Activated CD4-positive, CD25-positive, alpha-beta regulatory T cell treated with anti-CD3 and anti-CD28 coated beads, Interleukin-2, amount 50 U/mL, for 24 hours (primary cell): ENCODE measurements at regions not wholly inside any gene's neighbourhood (a gene's known extent, or its start where the extent isn't known, plus 50 kb on each side); places are given as distances from the start of the nearest gene placed in this dataset.
"Not testable (repeated sequence)": the region's sequence is repeated elsewhere in the genome, so short reads cannot be mapped to it uniquely, and the experiment has no call there.

Experiments used
- ATAC-seq, 2 donors: fragments of 150-1000 bp; cut with Tn5 transposase; one replicate each; pipeline ENCODE4 v1.10.0; 2021; ENCODE audit warnings: mild to moderate bottlenecking in 1 of 2, moderate library complexity in 1 of 2

DNA sequence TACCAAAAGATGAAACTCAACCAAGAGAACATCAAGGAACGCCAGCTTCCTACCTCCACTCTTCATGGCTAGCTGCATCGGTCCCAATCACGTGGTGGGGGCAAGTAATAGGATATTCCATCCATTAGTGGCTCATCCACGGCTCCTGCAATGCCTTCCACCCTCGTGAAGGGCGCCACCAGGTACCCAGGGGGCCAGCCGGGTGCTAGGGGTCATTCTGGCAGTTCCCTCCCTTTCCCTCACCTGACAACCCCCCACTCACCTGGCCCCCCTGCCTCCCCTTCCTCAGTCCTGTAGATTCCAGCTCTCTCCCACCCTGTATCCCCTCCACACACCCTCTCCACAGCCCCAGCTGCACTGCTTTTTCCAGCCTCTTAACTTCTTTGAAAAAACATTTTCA, 161.9 kb downstream of the URI1 start:
- ATAC-seq: no peak

DNA sequence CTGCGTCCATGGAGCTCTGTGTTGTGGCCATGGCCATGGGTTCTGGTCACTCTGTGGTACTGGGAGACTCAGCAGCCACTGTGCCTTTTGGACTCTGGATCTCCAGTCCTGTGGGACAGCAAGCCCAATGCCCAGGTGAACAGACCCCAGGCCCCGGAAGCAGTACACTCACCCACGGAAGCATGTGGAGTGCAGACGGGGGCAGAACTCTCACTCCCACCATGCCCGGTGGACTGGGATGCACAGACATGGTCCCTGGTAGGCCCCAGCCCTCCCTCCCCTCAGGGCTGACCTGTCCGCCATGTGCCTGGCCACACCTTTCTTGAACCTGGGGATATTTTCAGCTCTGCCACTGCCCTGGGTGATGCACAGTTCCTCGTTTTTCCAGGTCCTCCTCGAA, 163.3 kb downstream of the URI1 start:
- no peak for ATAC-seq

GRCh38 chr19:30105727-30106126, 163.7 kb downstream of the URI1 start:
- no peak for ATAC-seq

GRCh38 chr19:30106417-30107095, 164.5 kb downstream of the URI1 start:
- ATAC-seq: no peak

GRCh38 chr19:30107251-30107650, 165.2 kb downstream of the URI1 start:
- no peak for ATAC-seq

- ATAC-seq: no peak
Observed at GRCh38 chr19:30109565-30109964, 167.5 kb downstream of the URI1 start.

GRCh38 chr19:30111021-30111855, 169.2 kb downstream of the URI1 start:
- no peak for ATAC-seq

DNA sequence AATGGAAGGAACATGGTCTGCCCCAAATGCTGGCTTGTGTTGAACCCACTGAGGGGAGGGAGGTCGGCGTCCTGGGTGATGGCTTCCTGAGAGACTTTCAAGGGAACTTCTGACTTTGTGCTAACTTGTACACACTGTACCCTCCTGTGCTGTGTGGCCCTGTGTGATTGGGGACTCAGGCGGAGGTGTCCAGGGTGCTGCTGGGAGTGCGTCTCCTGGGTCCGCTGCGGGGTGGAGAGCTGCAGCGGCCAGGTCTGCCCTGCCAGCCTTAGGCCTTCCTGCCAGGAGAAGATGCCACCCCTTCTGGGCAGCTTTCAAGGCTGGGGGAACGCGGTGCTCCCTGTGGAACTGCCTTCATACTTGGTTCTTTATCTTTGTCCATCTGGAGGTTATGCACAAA, 170.1 kb downstream of the URI1 start:
- no peak for ATAC-seq

GRCh38 chr19:30112666-30113065, 170.6 kb downstream of the URI1 start:
- ATAC-seq: no peak

DNA sequence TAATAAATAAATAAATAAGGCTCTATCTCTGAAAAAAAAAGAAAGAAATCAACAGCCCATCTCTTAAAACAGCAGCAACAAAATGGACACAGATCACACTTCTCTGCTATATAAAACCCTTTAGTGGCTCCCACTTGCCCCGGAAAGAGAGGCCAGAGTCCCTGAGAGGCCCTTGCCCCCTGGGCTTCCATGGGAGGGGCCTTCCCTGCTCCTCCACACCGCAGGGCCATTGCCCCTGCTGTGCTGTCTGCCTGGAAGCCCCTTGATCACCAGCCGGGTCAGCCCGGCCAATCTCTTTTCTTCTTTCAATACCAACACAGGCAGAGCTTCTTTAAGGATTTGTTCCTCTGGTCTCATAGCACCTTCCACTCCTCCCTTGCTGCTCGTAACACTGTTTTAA, 171.1 kb downstream of the URI1 start:
- no peak for ATAC-seq

- ATAC-seq: not testable (repeated sequence)
Observed at GRCh38 chr19:30114095-30114494, 172.1 kb downstream of the URI1 start.

DNA sequence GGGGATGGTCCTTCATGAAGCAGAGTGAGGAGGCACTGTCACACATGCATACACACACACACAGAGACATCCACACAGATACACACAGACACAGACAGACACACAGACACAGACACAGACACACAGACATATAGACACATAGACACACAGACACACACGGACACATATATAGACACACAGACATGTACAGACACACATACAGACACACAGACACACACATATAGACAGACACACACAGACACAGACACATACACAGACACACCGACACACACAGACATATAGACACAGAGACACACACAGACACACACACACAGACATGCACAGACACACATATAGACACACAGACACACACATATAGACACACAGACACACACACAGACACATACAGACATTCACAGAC, 173.9 kb downstream of the URI1 start:
- no peak for ATAC-seq

GRCh38 chr19:30116530-30116929, 174.5 kb downstream of the URI1 start:
- ATAC-seq: no peak

- no peak for ATAC-seq
Observed at GRCh38 chr19:30116984-30117555, 175.0 kb downstream of the URI1 start.

- no peak for ATAC-seq
Observed at GRCh38 chr19:30117636-30118145, 175.7 kb downstream of the URI1 start.

- no peak for ATAC-seq
Observed at GRCh38 chr19:30118221-30118620, 176.2 kb downstream of the URI1 start.

DNA sequence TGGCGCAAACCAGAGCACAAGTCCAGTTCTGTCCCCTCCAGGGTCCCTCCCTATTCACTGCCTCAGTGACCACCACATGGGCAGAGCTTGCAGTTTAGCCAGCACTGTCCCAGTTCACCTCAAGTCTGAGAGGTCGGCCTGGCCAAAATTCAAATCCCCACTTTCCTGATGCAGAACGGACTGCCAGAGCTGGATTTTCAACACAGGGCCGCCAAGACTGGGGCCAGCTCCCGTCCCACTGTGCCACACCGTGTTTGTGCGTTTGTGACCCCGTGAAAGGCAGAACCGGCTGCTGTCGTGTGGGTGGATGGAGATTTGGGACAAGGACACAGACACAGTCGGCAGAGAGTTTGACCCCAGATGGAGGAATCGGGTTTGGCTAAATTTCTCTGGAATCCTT, 176.7 kb downstream of the URI1 start:
- ATAC-seq: no peak

DNA sequence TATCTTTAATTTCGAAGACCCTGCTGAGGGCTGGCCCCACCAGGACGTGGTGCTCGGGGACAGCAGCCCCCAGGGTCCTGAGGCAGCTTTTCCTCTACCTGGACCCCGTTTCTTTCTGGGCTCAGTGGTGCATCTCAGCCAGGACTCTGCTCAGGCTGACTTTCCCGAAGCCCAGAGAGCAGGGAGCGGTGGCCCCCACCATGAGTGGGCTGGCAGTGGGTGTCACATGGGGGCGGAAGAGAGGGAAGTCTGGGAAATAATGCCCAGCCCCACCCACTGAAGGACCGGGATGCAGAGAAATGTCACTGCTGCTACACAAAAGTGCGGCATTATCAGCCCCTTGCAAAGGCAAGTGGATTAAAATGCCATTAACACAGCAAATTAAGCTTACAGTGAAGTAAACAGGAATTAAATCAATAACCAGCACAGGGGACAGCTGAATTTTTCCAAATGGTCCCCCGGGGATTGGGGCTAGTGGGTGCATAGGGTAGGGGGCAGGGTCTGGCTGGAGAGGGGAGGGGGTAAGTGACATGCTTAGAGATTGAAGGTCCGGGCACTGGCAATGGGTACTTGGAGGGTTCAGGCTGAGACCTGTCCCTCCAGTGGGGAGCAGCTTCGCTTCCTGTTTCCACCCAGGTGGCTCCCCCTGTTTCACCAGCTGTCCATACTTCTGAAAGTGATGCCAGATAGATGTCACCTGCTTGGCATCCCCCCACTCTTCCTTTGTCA, 177.3 kb downstream of the URI1 start:
- ATAC-seq: no peak

DNA sequence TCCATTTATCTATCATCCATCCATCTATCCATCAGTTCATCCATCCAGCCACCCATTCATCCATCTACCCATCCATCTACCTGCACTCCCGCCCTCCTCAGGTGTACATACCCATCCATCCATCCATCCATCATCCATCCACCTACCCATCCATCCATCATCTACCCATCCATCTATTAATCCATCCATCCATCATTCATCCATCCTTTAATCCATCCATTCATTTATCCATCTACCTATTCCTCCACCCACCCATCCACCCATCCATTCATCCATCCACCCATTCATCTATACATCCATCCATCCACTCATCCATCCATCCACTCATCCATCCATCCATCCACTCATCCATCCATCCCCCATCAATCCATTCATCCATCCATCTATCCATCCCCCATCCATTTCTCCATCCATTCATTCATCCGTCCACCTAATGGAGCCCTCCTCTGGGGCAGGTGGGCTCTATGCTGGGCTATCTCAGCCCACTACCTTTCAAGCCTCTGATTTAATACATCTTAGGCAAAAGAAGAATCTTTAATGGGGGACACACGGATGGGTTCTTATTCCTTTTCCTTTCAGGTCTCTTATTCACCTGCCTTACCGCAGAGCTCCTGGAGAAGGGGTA, 178.9 kb downstream of the URI1 start:
- ATAC-seq: no peak

GRCh38 chr19:30122431-30122830, 180.4 kb downstream of the URI1 start:
- ATAC-seq: no peak

GRCh38 chr19:30123119-30123518, 181.1 kb downstream of the URI1 start:
- ATAC-seq: no peak

GRCh38 chr19:30123611-30124010, 181.6 kb downstream of the URI1 start:
- no peak for ATAC-seq

DNA sequence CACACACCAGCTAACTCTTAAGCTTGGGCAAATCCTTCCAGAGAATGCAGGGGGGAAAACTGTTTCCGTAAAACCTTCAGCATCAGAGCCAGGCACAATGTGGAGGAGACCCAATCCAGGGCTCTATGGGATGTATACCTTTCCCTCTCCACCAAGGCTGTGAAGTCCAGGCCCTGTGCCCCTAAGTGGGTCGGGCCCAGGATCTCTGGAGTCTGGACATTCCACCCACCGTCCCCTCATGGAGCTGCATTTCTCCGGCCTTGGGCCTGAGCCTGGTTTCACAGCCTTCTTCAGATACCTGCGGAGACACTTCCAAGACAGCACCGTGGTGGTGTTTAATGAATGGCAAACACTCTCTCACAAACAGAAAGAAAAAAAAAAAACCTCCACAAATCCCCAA, 186.2 kb downstream of the URI1 start:
- no peak for ATAC-seq
